Mucosa of descending colon (tissue), 3 donors: ENCODE measurements at regions not wholly inside any gene's neighbourhood (a gene's known extent, or its start where the extent isn't known, plus 50 kb on each side); places are given as distances from the start of the nearest gene placed in this dataset.

Source experiments
- ATAC-seq: fragments of 200-7000 bp; cut with Tn5 transposase; one replicate; pipeline ENCODE4 v1.9.1; 2020; ENCODE audit warnings: mild to moderate bottlenecking, moderate library complexity
- DNase-seq, 3 donors: peaks; one replicate each; pipeline ENCODE4 v3.0.0-alpha.2; 2020
- H3K36me3 ChIP-seq: fragments of 200-600 bp; one replicate; pipeline ENCODE4 v1.8.0; 2021; ENCODE audit warnings: low read depth, mild to moderate bottlenecking
- H3K4me1 ChIP-seq: fragments of 200-600 bp; one replicate; pipeline ENCODE4 v1.8.0; 2021; ENCODE audit warnings: low read depth, mild to moderate bottlenecking
- H3K4me3 ChIP-seq: fragments of 200-600 bp; one replicate; pipeline ENCODE4 v1.8.0; 2021; ENCODE audit warnings: mild to moderate bottlenecking
- H3K9me3 ChIP-seq: fragments of 200-600 bp; one replicate; pipeline ENCODE4 v1.8.0; 2021; ENCODE audit warnings: mild to moderate bottlenecking
- CTCF ChIP-seq: fragments of 200-600 bp; IDR thresholded peaks from one replicate; pipeline ENCODE4 v1.8.0; 2022; ENCODE audit warnings: antibody characterized with exemption, mild to moderate bottlenecking
- intact Hi-C, 2 donors: fragments of 100-400 bp; cut with DNase I in 1 of 2; cut with micrococcal nuclease in 1 of 2; formaldehyde crosslinking; loops; one replicate each; pipeline versions ENCODE4 v1.11.0 to v1.11.1; 2022; cut with DNase I, micrococcal nuclease
- donor health status: DM: no; HTN: no; CAD: no; lungs with moderate emphysema.
- donor health status: DM: no; HTN: no; CAD: no.
- donor health status: DM: no; HTN: yes; CAD: no.

- no peak for DNase-seq
- TF ChIP-seq CTCF = no peak
- H3K9me3 ChIP-seq = no peaks in the 10 kb centered on the region
- no peak overlapping the region for H3K4me3 ChIP-seq
- intact Hi-C loops = no loop called here
- no peaks in the 10 kb centered on the region for H3K4me1 ChIP-seq
- H3K36me3 ChIP-seq = no peaks in the 10 kb centered on the region
- no peak for ATAC-seq
Observed at GRCh38 chr7:15099074-15099473, 196.5 kb upstream of the DGKB start.

GRCh38 chr7:15096853-15097252 lies 194.3 kb upstream of the DGKB start:
- intact Hi-C loops = no loop called here
- no peak for TF ChIP-seq CTCF
- Histone ChIP-seq H3K4me1 (no peaks in the 10 kb centered on the region), H3K9me3 (no peaks in the 10 kb centered on the region), H3K4me3 (no peak overlapping the region), H3K36me3 (no peaks in the 10 kb centered on the region)
- ATAC-seq (no peak), DNase-seq (no peak)

- intact Hi-C loops = no loop called here
Observed at GRCh38 chr7:15094989-15095388, 192.4 kb upstream of the DGKB start.

GRCh38 chr7:15087771-15088170 lies 185.2 kb upstream of the DGKB start:
- no peak for TF ChIP-seq CTCF
- Histone ChIP-seq H3K36me3 (no peaks in the 10 kb centered on the region), H3K4me3 (no peak overlapping the region), H3K4me1 (no peaks in the 10 kb centered on the region), H3K9me3 (no peaks in the 10 kb centered on the region)
- intact Hi-C loops = no loop called here
- DNase-seq (no peak), ATAC-seq (no peak)

More at GRCh38 chr7:15094989-15095388, 192.4 kb upstream of the DGKB start:
- no peak overlapping the region for H3K4me3 ChIP-seq
- no peaks in the 10 kb centered on the region for H3K9me3 ChIP-seq
- no peaks in the 10 kb centered on the region for H3K36me3 ChIP-seq
- no peak for DNase-seq
- TF ChIP-seq CTCF = no peak
- no peaks in the 10 kb centered on the region for H3K4me1 ChIP-seq
- no peak for ATAC-seq

- intact Hi-C loops = no loop called here
- no peak overlapping the region for H3K4me3 ChIP-seq
- DNase-seq (no peak), ATAC-seq (no peak)
- no peak for TF ChIP-seq CTCF
- H3K4me1 ChIP-seq = no peaks in the 10 kb centered on the region
- no peaks in the 10 kb centered on the region for H3K9me3 ChIP-seq
- H3K36me3 ChIP-seq = no peaks in the 10 kb centered on the region
Observed at GRCh38 chr7:15086862-15087261, 184.3 kb upstream of the DGKB start.

- ATAC-seq = no peak
- Histone ChIP-seq H3K9me3 (no peaks in the 10 kb centered on the region), H3K36me3 (no peaks in the 10 kb centered on the region), H3K4me1 (no peaks in the 10 kb centered on the region), H3K4me3 (no peak overlapping the region)
- DNase-seq = no peak
- intact Hi-C loops = no loop called here
- TF ChIP-seq CTCF = no peak
Observed at GRCh38 chr7:15086131-15086611, 183.6 kb upstream of the DGKB start.
